Activated CD4-positive, alpha-beta T cell treated with anti-CD3 and anti-CD28 coated beads, Interleukin-2, amount 50 U/mL, for 16 hours (primary cell): ENCODE measurements at regions not wholly inside any gene's neighbourhood (a gene's known extent, or its start where the extent isn't known, plus 50 kb on each side); places are given as distances from the start of the nearest gene placed in this dataset.

Source experiments
- DNase-seq: peaks from one replicate; pipeline ENCODE4 v3.0.0-alpha.2; 2020

DNA sequence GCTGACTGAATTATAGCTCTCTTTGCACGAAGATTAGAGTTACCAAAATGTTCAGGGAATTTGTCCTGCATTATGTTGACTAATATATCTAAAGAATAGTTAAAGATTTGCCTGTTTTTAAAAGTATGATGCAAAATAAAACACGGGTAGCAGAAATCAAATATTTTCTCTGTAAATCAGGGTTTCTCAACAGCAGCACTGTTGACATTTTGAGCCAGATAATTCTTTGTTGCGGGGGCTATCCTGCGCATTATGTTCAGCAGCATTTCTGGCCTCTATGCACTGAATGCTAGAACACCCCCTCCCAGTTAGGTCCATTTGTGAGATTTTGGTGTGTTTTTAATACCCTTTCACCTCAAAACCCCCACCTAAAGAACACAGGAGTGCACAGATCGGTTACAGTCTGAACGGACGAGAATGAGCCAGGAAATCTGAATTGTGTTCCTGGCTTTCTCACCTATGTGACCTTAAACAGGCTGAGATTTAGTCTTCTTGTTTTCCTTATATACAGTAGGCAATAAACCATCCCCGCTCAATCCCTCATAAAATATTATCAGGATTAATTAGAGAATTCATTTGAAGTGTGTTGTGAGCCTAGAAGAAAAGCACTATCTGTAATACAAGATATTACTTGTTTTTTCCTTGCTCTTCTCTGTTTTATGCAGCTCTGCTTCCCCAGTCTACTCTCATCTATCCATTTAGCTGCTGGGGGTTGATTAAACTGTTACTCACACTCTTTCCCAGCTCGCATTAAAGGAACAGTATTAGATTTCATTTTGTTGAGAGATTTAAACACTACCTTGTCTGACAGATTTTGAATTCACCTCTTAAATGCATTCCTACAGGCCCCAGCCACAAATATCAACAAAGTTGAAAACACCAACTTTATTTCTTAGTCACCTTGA is 247.5 kb upstream of the GOLIM4 start:
- DNase-seq = no peak

GRCh38 chr3:168341956-168342936 is 246.5 kb upstream of the GOLIM4 start:
- DNase-seq = no peak

GRCh38 chr3:168341192-168341815 is 245.6 kb upstream of the GOLIM4 start:
- no peak for DNase-seq

DNA sequence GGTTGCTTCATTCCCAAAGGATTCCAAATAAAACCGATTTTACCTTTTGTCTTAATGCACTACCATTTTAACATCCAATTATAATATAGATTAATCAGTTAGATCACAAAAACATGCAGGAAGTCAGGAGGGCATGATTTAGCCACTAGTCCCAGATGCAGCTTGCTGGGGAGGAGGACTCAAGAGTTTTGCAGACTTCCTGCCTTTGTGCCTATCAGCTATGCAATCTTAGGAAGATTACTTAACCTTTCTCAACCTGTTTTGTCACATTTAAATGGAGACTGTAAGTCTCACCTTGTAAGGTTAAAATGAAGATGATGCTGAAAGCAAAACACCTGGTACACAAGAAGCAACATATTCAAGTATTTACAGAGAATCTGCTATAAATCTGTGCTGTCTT is 242.4 kb upstream of the GOLIM4 start:
- no peak for DNase-seq

- DNase-seq = no peak
These were observed 240.6 kb upstream of the GOLIM4 start for GRCh38 chr3:168336276-168336675.

DNA sequence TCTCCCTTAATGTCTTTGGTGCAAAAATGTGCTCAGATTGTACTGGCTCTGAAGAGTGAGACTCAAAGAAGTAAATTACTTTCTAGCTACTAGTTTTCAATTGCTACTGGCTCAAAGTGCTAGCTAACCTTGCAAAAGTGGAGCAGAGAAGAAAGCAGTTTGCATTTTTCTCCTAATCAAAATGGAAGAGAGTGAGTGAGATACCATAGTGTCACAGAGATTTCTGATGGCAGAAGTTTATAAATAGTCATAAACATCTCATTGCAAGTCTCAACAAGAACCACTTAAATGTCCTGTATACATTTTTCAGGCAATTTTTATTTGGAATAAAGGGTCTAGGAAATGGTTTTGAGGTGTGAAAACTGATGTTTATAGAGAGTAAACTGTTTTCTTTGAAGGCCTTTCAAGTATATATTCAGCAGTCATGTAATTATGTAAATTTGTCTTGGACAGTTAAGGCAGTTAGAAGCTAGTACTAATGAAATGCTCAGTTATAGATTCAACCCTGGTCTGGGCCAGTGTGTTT is 237.7 kb upstream of the GOLIM4 start:
- DNase-seq = no peak

DNA sequence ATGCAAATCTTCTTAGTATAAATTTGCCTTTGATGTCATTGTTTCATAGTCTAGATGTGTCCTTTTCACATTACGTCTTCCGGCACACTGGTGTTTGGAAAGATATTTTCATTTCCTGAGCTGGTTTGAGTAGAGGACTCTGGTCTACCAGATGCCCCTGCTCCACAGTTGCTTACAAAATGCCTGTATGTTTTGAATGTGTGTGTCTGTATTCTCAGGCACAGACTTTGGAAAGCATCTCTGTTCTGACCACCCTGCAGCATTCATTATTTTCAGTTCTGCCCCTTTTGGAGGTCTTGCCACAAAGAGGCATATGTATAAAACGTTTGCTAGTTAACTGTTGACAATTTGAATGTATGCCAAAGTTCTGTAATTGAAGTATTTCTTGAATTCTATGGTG is 236.0 kb upstream of the GOLIM4 start:
- no peak for DNase-seq

GRCh38 chr3:168330983-168331382 is 235.3 kb upstream of the GOLIM4 start:
- no peak for DNase-seq

DNA sequence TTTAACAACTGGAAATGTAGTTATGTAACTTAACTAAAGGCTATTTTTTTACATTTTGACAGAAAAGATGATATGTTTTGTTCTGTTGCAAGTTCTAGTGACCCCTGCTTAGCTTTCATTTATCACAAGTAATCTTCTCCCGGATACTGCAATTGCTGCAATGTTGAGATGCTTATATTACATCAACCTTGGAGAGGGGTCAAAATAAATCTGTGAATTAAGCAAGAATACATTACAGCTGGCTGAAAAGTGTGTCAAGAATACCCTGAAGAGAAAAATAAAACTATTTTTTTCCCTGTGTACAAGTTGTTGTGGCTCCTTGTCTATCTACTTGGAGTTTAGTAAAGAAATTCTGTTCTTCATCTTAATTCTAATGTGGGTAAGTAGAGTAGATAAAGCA is 232.1 kb upstream of the GOLIM4 start:
- no peak for DNase-seq

DNA sequence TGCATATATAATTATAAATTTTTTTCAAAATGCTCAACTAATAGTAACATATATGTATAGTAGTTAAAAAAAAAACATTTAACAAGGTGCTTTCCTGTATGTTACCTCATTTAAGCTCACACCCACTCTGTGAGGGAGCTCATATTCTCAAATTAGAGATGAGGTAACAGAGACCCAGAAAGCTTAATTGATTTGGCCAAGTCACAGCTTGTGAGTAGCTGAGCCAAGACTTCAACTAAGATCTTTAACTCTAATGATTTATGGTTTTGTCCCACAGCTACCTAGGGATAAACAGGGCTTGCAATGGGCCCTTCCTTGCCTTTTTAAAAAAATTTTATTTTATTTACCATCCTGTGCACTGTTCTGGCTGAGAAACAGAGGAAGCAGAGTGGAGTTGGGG is 230.0 kb upstream of the GOLIM4 start:
- no peak for DNase-seq

DNA sequence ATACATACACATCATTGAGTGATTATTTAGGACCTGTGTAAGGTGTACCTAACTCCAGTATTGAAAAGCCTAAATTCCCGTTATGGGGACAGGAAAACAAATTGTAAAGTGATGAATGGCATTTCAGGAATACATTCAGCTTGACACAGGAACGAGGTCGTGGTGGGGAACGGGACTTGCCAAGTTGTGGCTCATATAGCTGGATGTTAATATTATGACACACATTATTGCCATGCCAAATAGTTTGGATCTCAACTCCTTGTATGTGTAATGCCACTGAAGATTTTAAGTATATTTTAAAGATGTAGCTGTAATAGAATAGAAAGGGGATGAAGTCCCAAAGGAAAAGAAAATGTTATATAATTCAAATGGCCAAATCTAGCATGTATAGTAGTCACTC is 227.2 kb upstream of the GOLIM4 start:
- DNase-seq = no peak

DNA sequence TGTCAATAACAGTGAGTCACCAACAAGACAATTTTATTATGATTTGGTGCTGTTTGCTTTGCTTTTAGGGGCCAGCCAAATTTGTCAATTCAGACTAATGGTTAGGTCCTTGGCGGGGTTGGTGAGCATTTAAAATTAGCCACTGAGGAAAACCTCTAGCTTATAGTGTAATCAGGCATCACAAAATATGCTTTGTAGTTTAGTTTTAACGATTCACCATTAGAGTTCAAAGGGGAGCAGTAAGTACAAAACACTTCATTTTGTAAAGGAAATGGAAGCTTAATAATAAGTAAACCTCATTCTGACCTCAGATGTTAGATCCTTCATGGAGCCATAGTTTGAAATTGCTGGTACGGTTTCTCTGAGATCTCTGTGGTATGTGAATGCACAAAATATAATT is 218.4 kb upstream of the GOLIM4 start:
- DNase-seq = no peak

DNA sequence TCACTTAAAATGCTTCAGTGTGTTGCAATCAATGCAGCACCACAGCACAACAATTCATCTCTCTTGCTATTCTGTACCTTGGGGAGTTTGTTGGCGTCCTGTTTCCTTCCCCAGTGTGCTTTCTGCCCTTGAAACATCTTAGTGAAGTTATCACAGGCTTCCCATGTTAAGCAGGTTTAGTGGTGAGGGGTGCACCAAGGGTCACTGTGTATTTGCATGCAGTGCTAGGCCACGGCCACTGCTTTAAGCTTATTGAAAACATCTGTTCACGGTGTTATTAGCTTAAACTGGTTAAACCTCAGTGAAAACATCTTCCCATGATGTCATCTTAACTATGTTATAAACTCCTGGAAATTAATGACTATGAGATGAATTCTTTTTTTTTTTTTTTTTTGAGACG is 217.3 kb upstream of the GOLIM4 start:
- no peak for DNase-seq

- DNase-seq = no peak
These were observed 212.2 kb upstream of the GOLIM4 start for GRCh38 chr3:168307893-168308292.

DNA sequence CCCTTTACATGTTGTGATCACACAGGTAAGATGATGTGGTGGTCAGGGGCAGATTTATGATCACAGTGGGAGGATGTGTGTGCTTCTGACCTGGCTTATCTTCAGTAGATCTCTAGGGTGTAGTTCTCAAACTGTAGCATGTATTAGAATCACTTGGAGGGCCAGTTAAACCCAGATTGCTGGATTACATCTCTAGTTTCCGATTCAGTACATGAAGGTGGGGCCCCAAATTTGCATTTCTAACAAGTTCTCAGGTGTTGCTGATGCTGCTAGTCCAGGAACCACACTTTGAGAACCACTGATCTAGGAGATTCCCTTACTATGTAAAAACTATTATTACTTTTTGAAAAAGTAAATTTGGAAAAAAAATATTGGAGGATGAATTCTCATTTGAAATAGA is 199.3 kb upstream of the GOLIM4 start:
- DNase-seq = no peak

GRCh38 chr3:168292296-168292695 is 196.6 kb upstream of the GOLIM4 start:
- no peak for DNase-seq

GRCh38 chr3:168289471-168290008 is 193.8 kb upstream of the GOLIM4 start:
- no peak for DNase-seq

- DNase-seq = no peak
These were observed 193.0 kb upstream of the GOLIM4 start for GRCh38 chr3:168288511-168289401.

- no peak for DNase-seq
These were observed 189.8 kb upstream of the GOLIM4 start for GRCh38 chr3:168285506-168285905.

- no peak for DNase-seq
These were observed 189.0 kb upstream of the GOLIM4 start for GRCh38 chr3:168284728-168285127.

- DNase-seq = no peak
These were observed 179.9 kb upstream of the GOLIM4 start for GRCh38 chr3:168275662-168276061.

DNA sequence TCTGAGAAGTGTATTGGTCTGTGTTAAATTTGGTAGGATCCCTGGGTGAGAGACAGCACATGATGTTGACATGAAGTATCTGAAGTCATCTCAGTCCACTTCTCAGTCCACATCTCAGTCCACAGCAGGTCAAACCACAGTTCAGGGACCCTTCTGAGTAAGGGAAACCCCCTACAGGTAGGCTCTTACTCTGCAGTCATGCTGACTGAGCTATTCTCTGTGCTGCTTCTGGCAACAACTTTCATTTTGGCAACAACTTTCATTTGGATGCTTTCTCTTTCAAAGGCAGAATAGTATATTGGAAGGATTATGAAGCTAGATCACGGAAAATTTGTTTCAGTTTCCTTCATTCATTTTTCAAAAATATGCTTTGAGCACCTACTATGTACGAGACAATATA is 178.2 kb upstream of the GOLIM4 start:
- DNase-seq = no peak
